Omental fat pad (tissue), 3 donors: ENCODE measurements at regions not wholly inside any gene's neighbourhood (a gene's known extent, or its start where the extent isn't known, plus 50 kb on each side); places are given as distances from the start of the nearest gene placed in this dataset.
"Not testable (repeated sequence)": the region's sequence is repeated elsewhere in the genome, so short reads cannot be mapped to it uniquely, and the experiment has no call there.

Experiments
- ATAC-seq: fragments of 150-250 bp; one replicate; pipeline ENCODE4 v1.9.1; 2016; ENCODE audit warnings: mild to moderate bottlenecking, moderate library complexity; ENCODE audit not compliant: low FRiP score
- DNase-seq: peaks from one replicate; pipeline ENCODE4 v3.0.0-alpha.2; 2019; ENCODE audit warnings: low spot score
- CTCF ChIP-seq, 3 donors: fragments of 450-650 bp; IDR thresholded peaks; one replicate each; pipeline ENCODE4 v1.5.1; 2016 to 2017; ENCODE audit warnings: antibody characterized with exemption in 3 of 3, mild to moderate bottlenecking in 3 of 3, moderate library complexity in 2 of 3

GRCh38 chr14:83071888-83072501 lies 1538.3 kb upstream of the SEL1L start:
- TF ChIP-seq CTCF (IDR thresholded peaks at IDR 0.05) = no peak
- ATAC-seq (no peak), DNase-seq (no peak)

GRCh38 chr14:83085136-83085535 lies 1551.5 kb upstream of the SEL1L start:
- ATAC-seq (no peak), DNase-seq (no peak)
- no peak for TF ChIP-seq CTCF (IDR thresholded peaks at IDR 0.05)

DNA sequence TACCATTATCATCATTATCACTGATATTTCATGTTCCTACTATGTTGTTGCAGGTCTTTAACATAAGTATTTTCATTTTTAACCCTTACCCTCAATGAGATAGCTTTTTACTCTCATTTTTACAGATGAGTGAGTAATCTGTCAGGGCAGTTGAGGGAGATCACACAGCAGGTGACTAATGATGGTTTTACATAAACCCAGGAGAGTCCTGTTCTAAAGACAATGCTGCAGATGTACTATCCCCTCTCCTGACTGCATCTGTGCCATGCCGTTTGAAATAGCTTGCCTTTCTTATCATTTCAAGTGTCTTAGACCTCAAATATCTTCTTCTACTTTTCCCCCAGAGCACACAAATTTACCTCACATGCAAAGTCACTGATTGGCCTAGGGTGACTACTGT lies 1552.1 kb upstream of the SEL1L start:
- DNase-seq (no peak), ATAC-seq (no peak)
- TF ChIP-seq CTCF (IDR thresholded peaks at IDR 0.05) = no peak

DNA sequence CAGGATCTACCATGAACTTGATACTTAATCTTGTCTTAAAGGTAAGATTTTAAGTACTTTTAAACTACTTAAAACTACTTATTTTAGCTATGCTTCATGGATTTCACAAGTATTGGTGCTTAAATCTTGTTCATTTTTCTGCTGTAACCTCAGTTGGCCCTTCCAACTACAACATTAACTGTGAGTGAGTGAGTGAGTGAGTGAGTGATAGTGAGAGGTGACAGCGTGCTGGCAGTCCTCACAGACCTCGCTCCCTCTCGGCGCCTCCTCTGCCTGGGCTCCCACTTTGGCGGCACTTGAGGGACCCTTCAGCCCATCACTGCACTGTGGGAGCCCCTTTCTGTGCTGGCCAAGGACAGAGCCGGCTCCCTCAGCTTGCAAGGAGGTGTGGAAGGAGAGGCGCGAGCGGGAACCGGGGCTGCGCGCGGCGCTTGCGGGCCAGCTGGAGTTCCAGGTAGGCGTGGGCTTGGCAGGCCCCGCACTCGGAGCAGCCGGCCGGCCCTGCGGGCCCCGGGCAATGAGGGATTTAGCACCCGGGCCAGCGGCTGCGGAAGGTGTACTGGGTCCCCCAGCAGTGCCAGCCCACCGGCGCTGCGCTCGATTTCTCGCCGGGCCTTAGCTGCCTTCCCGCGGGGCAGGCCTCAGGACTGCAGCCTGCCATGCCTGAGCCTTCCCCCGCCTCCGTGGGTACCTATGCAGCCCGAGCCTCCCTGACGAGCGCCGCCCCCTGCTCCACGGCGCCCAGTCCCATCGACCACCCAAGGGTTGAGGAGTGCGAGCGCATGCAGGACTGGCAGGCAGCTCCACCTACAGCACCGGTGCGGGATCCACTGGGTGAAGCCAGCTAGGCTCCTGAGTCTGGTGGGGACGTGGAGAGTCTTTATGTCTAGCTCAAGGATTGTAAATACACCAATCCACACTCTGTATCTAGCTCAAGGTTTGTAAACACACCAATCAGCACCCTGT lies 1558.6 kb upstream of the SEL1L start:
- not testable (repeated sequence) for DNase-seq, ATAC-seq

GRCh38 chr14:83096092-83096491 lies 1562.4 kb upstream of the SEL1L start:
- DNase-seq (no peak), ATAC-seq (no peak)
- no peak for TF ChIP-seq CTCF (IDR thresholded peaks at IDR 0.05)

- DNase-seq (no peak), ATAC-seq (no peak)
- TF ChIP-seq CTCF (IDR thresholded peaks at IDR 0.05) = no peak
Observed at GRCh38 chr14:83101846-83102245, 1568.2 kb upstream of the SEL1L start.

DNA sequence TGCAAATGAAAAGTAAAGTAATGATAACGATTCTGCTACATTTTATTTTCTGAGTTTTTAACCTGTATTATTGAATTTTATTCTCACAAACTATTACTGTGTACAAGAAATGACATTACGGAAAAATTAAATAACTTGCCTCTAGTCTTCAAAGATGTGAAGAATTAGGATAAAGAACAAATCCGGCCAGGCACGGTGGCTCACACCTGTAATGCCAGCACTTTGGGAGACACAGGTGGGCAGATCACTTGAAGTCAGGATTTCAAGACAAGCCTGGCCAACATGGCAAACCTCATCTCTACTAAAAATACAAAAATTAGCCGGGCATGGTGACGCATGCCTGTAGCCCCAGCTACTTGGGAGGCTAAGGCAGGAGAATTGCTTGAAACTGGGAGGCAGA lies 1584.4 kb upstream of the SEL1L start:
- TF ChIP-seq CTCF (IDR thresholded peaks at IDR 0.05) = no peak
- no peak for ATAC-seq
- no peak for DNase-seq
